ENCODE measurements at regions not wholly inside any gene's neighbourhood (a gene's known extent, or its start where the extent isn't known, plus 50 kb on each side); places are given as distances from the start of the nearest gene placed in this dataset.
"Not testable (repeated sequence)": the region's sequence is repeated elsewhere in the genome, so short reads cannot be mapped to it uniquely, and the experiment has no call there.

DNA sequence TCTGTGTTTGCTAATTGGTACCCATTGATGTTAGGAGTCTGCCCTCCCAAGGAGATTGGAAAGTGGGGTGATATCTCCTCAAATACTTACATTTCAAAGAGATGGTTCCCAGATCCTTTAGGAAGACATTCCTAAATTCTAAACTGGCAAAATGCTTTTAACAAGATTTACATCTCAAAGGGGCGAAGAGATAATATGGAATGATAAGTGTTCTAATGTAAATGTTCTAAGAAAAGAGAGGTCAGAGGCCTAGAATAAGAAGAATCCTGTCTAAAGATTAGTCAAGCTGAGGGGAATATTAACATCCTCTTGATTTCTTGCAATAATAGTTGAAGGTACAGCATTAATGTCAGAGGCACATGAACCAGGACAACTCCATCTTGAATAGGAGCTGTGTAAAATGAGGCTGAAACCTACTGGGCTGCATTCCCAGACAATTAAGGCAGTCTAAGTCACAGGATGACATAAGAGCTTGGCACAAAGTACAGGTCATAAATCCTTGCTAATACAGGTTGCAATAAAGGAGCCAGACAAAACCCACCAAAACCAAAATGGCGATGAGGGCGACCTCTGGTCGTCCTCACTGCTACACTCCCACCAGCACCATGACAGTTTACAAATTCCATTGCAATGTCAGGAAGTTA is 2248.1 kb downstream of the ARAP2 start (continued):
- TF ChIP-seq, protein P1, sequence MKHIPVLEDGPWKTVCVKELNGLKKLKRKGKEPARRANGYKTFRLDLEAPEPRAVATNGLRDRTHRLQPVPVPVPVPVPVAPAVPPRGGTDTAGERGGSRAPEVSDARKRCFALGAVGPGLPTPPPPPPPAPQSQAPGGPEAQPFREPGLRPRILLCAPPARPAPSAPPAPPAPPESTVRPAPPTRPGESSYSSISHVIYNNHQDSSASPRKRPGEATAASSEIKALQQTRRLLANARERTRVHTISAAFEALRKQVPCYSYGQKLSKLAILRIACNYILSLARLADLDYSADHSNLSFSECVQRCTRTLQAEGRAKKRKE (CRISPR knock-in tag; IDR thresholded peaks at IDR 0.05; ENCODE audit: low read depth), result no peak

DNA sequence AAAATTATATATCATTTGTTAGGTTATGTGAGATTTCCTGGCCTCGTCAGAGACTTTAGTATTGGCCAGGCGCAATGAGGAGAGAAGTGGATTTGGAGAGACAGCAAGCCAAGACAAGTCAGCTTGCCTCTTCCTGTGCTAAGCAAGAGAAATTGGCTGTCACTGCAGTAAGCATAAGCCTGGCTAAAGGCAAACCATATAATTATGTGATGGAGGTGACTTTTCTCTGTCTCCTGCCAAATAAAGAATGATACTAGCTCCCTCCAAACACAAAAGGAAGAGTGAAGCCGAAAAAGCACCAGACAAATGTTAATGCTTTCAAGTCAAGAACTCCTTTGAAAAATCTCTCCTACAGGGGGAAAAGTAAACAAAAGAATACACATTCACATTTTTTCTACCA is 2246.0 kb downstream of the ARAP2 start:
- 56% methylated on average over 3 of the region's 3 CpGs for WGBS (ENCODE audit: missing lambda C conversion rate)
- Histone ChIP-seq H3K4me2 (no peak overlapping the region), H3K4me1 (no peaks in the 10 kb centered on the region), H3K27ac (no peak overlapping the region), H3K4me3 (no peak overlapping the region), H3K9me3 (no peaks in the 10 kb centered on the region)
- DNase-seq (ENCODE audit: low read depth in 1 of 2, low spot score in 1 of 2) (no peak), FAIRE-seq (no peak), ATAC-seq (no peak)
- no peak for TF ChIP-seq RARB (CRISPR knock-in tag; IDR thresholded peaks at IDR 0.05)
- TF ChIP-seq MAFK (IDR thresholded peaks at IDR 0.05; ENCODE audit: partially characterized antibody), result no peak
- TF ChIP-seq HOXB5 (CRISPR knock-in tag; IDR thresholded peaks at IDR 0.05), result no peak
- TF ChIP-seq, protein P2, sequence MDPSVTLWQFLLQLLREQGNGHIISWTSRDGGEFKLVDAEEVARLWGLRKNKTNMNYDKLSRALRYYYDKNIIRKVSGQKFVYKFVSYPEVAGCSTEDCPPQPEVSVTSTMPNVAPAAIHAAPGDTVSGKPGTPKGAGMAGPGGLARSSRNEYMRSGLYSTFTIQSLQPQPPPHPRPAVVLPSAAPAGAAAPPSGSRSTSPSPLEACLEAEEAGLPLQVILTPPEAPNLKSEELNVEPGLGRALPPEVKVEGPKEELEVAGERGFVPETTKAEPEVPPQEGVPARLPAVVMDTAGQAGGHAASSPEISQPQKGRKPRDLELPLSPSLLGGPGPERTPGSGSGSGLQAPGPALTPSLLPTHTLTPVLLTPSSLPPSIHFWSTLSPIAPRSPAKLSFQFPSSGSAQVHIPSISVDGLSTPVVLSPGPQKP (IDR thresholded peaks at IDR 0.05; ENCODE audit: low read depth, low read length), result no peak
- TF ChIP-seq JUN (IDR thresholded peaks at IDR 0.05), result no peak
- TF ChIP-seq SMC3 (IDR thresholded peaks at IDR 0.05), result no peak
- TF ChIP-seq HOXA7 (CRISPR knock-in tag; IDR thresholded peaks at IDR 0.05), result no peak
- TF ChIP-seq NPAS2 (CRISPR knock-in tag; IDR thresholded peaks at IDR 0.05; ENCODE audit: borderline replicate concordance), result no peak
- TF ChIP-seq PHF8 (IDR thresholded peaks at IDR 0.05; ENCODE audit: borderline replicate concordance, low read depth), result no peak
- no peak for TF ChIP-seq NR3C1 (IDR thresholded peaks at IDR 0.05)
- TF ChIP-seq, protein P3, sequence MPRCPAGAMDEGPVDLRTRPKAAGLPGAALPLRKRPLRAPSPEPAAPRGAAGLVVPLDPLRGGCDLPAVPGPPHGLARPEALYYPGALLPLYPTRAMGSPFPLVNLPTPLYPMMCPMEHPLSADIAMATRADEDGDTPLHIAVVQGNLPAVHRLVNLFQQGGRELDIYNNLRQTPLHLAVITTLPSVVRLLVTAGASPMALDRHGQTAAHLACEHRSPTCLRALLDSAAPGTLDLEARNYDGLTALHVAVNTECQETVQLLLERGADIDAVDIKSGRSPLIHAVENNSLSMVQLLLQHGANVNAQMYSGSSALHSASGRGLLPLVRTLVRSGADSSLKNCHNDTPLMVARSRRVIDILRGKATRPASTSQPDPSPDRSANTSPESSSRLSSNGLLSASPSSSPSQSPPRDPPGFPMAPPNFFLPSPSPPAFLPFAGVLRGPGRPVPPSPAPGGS (IDR thresholded peaks at IDR 0.05), result no peak
- TF ChIP-seq, protein P4, sequence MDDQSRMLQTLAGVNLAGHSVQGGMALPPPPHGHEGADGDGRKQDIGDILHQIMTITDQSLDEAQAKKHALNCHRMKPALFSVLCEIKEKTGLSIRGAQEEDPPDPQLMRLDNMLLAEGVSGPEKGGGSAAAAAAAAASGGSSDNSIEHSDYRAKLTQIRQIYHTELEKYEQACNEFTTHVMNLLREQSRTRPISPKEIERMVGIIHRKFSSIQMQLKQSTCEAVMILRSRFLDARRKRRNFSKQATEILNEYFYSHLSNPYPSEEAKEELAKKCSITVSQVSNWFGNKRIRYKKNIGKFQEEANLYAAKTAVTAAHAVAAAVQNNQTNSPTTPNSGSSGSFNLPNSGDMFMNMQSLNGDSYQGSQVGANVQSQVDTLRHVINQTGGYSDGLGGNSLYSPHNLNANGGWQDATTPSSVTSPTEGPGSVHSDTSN (IDR thresholded peaks at IDR 0.05), result no peak
- no peak for TF ChIP-seq TFCP2L1 (CRISPR knock-in tag; IDR thresholded peaks at IDR 0.05)
- no peak for TF ChIP-seq KDM5A (IDR thresholded peaks at IDR 0.05)
- no peak for TF ChIP-seq RAD21 (conservative IDR thresholded peaks at IDR 0.05 in 1 of 2, IDR thresholded peaks at IDR 0.05 in 1 of 2)
- TF ChIP-seq ESRRA (IDR thresholded peaks at IDR 0.05; ENCODE audit: borderline replicate concordance, low read length), result no peak
- CTCF ChIA-PET, result no interaction called here
- POLR2A ChIA-PET, result no interaction called here

DNA sequence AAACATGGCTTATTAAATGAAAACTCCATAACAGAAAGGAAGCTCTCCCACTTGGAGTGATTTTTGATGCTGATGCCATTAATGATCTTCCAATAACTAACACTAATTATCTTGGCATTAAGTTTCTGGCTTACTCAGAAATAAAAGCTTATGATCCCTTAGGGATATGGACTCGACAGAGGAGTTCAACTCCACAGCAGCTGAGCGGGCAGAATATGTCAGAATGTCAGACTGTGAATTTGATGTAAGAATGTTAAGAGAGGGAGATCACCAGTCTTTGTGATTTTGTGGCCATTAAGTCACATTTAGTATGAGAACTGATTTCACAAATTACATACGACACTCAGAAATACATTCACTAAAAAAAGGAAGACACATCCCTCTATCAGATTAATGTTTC is 2244.0 kb downstream of the ARAP2 start:
- FAIRE-seq (no peak), ATAC-seq (no peak), DNase-seq (ENCODE audit: low read depth in 1 of 2, low spot score in 1 of 2) (no peak)
- Histone ChIP-seq H3K9me3 (no peaks in the 10 kb centered on the region), H3K4me2 (no peak overlapping the region), H3K4me3 (no peak overlapping the region), H3K4me1 (no peaks in the 10 kb centered on the region), H3K27ac (no peak overlapping the region)
- POLR2A ChIA-PET, result no interaction called here
- TF ChIP-seq JUNB (IDR thresholded peaks at IDR 0.05) (no peak), HOXB13 (CRISPR knock-in tag; IDR thresholded peaks at IDR 0.05; ENCODE audit: low read depth) (no peak), NPAS2 (CRISPR knock-in tag; IDR thresholded peaks at IDR 0.05; ENCODE audit: borderline replicate concordance) (no peak), TFCP2L1 (CRISPR knock-in tag; IDR thresholded peaks at IDR 0.05) (no peak), FOSL2 (IDR thresholded peaks at IDR 0.05) (no peak), FOSL2 (CRISPR knock-in tag; IDR thresholded peaks at IDR 0.05) (no peak), NFE2L2 (conservative IDR thresholded peaks at IDR 0.05; ENCODE audit: low read length) (no peak)
- 53% methylated on average over 3 of the region's 3 CpGs for WGBS (ENCODE audit: missing lambda C conversion rate)
- CTCF ChIA-PET, result no interaction called here

DNA sequence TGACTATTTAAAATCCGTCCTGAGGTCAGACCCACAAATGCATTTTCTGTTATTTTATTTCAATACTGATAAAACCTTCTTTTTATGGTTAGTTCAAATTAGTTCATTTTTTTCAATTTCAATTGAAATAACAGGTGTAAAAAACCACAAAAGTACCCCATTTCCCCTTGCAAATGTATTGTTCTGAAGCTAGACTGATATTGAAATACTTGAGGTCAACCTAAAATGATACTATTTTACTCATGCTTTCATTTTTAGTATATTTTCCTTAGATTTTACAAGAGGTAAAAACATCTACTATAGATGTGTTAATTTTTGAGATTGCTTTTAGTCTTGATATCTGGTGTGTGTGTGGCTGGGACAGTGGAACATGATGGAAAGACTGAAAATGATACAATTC is 2237.8 kb downstream of the ARAP2 start:
- DNase-seq (ENCODE audit: low read depth in 1 of 2, low spot score in 1 of 2); ATAC-seq; H3K9me3 ChIP-seq; CTCF ChIA-PET; POLR2A ChIA-PET; H3K27ac ChIP-seq; H3K4me3 ChIP-seq; H3K4me1 ChIP-seq; FAIRE-seq; H3K4me2 ChIP-seq: not testable (repeated sequence)
- 48% methylated on average over 1 of the region's 1 CpG for WGBS (ENCODE audit: missing lambda C conversion rate)
